ENCODE measurements at regions not wholly inside any gene's neighbourhood (a gene's known extent, or its start where the extent isn't known, plus 50 kb on each side); places are given as distances from the start of the nearest gene placed in this dataset.

- TF ChIP-seq, protein P1, sequence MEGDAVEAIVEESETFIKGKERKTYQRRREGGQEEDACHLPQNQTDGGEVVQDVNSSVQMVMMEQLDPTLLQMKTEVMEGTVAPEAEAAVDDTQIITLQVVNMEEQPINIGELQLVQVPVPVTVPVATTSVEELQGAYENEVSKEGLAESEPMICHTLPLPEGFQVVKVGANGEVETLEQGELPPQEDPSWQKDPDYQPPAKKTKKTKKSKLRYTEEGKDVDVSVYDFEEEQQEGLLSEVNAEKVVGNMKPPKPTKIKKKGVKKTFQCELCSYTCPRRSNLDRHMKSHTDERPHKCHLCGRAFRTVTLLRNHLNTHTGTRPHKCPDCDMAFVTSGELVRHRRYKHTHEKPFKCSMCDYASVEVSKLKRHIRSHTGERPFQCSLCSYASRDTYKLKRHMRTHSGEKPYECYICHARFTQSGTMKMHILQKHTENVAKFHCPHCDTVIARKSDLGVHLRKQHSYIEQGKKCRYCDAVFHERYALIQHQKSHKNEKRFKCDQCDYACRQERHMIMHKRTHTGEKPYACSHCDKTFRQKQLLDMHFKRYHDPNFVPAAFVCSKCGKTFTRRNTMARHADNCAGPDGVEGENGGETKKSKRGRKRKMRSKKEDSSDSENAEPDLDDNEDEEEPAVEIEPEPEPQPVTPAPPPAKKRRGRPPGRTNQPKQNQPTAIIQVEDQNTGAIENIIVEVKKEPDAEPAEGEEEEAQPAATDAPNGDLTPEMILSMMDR (conservative IDR thresholded peaks at IDR 0.05), result no peak
- Histone ChIP-seq H3K79me2 (ENCODE audit: insufficient read depth, low read length) (no peaks in the 10 kb centered on the region), H3T11ph (ENCODE audit: low read length) (no peak overlapping the region), H3K56ac (ENCODE audit: insufficient read length, low read depth, low read length) (no peak overlapping the region), H4K20me1 (ENCODE audit: control insufficient read depth, insufficient read depth, insufficient read length) (no peaks in the 10 kb centered on the region), H2BK20ac (ENCODE audit: low read depth, low read length, poor library complexity, severe bottlenecking) (no peak overlapping the region), H2AFZ (ENCODE audit: low read length) (no peak overlapping the region), H3K18ac (ENCODE audit: insufficient read length, low read depth, low read length) (no peak overlapping the region), H3K4ac (ENCODE audit: low read depth, low read length) (no peak overlapping the region), H4K91ac (ENCODE audit: insufficient read length, low read depth, low read length) (no peak overlapping the region), H4K8ac (replicated peaks; ENCODE audit: insufficient read length, low read depth, low read length) (no peak overlapping the region), H3K9me3 (ENCODE audit: control insufficient read depth, low read depth, low read length) (no peaks in the 10 kb centered on the region), H3K9ac (ENCODE audit: extremely low read depth, insufficient read length, low read length) (no peak overlapping the region), H3K4me1 (ENCODE audit: insufficient read depth, low read length) (no peaks in the 10 kb centered on the region), H2AK5ac (ENCODE audit: insufficient read length, low read length) (no peak overlapping the region), H2BK12ac (ENCODE audit: insufficient read length, low read depth, low read length) (no peak overlapping the region), H4K5ac (ENCODE audit: insufficient read length, low read depth, low read length) (no peak overlapping the region), H3K23ac (ENCODE audit: insufficient read length, low read depth, low read length) (no peak overlapping the region), H2BK5ac (ENCODE audit: insufficient read length, low read length) (no peak overlapping the region), H3K79me1 (ENCODE audit: insufficient read depth, low read depth, low read length, poor library complexity, severe bottlenecking) (no peaks in the 10 kb centered on the region), H2BK15ac (ENCODE audit: low read depth, low read length) (no peak overlapping the region), H3K27ac (ENCODE audit: insufficient read length, low read depth, low read length) (no peak overlapping the region), H3K27me3 (ENCODE audit: insufficient read depth, low read length) (no peaks in the 10 kb centered on the region), H2BK120ac (ENCODE audit: low read depth, low read length, poor library complexity, severe bottlenecking) (no peak overlapping the region), H3K4me2 (ENCODE audit: insufficient read depth, insufficient read length, low read length) (no peak overlapping the region), H3K23me2 (ENCODE audit: insufficient read length, low read depth, low read length, poor library complexity, severe bottlenecking) (no peaks in the 10 kb centered on the region), H3K14ac (ENCODE audit: insufficient read depth, low read length) (no peak overlapping the region)
- Mint-ChIP-seq H3K27me3 (ENCODE audit: low read depth) (no peaks in the 10 kb centered on the region), H3K9me3 (peaks cover 3 to 4% of the 10 kb centered on the region in 2 experiments; a peak in 3 of 5 replicates), H3K36me3 (ENCODE audit: insufficient read depth in 1 of 3, low read depth in 3 of 3) (0 out of 7 replicates have a peak, but pooled peaks cover 0 to 2% (median 0%) of the 10 kb centered on the region in 3 experiments), H3K27ac (no peak overlapping the region; a peak in 1 of 7 replicates), H3K4me1 (no peaks in the 10 kb centered on the region), H3K4me3 (no peak overlapping the region)
- no peak for DNase-seq
- WGBS (ENCODE audit: extremely low coverage, insufficient read length, low lambda C conversion rate), result no CpG with 5 or more reads among the region's 5 CpGs
Measured at GRCh38 chr5:29800752-29801151, 1392.7 kb upstream of the CDH6 start.

Measured in H9 (cell line).